HG02870 (cell line): ENCODE measurements at regions not wholly inside any gene's neighbourhood (a gene's known extent, or its start where the extent isn't known, plus 50 kb on each side); places are given as distances from the start of the nearest gene placed in this dataset.

Source experiments
- ATAC-seq: cut with Tn5 transposase; IDR thresholded peaks from one replicate; pipeline ENCODE4 v1.9.1; 2021; ENCODE audit warnings: mild to moderate bottlenecking, moderate library complexity; ENCODE audit not compliant: unreplicated experiment

DNA sequence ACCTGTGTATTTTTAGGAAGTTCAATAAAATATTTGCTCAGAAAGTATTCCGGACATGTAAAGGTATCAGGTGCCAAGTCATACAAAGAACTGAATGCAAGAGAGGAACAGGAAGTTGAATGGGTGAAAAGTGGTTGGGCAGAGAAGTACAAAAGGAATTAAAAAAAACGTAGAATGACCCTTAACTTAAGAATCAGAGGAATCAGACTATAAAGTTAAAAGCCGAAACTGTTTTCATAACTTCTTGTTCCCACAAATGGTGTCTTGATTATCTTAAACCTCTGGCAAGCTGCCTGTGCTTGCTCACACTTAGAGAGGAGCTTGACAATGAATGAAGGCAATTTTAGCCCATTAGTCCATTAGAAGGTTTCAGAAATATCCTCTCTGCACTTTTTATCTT lies 81.6 kb upstream of the HHIP start:
- no peak for ATAC-seq

GRCh38 chr4:144565527-144566195 lies 80.3 kb upstream of the HHIP start:
- ATAC-seq = peak; percentile 82

GRCh38 chr4:144572660-144573059 lies 73.3 kb upstream of the HHIP start:
- ATAC-seq = no peak

- peak; percentile 67 for ATAC-seq
These were observed 72.0 kb upstream of the HHIP start for GRCh38 chr4:144574000-144574399.

GRCh38 chr4:144574509-144574908 lies 71.4 kb upstream of the HHIP start:
- no peak for ATAC-seq

DNA sequence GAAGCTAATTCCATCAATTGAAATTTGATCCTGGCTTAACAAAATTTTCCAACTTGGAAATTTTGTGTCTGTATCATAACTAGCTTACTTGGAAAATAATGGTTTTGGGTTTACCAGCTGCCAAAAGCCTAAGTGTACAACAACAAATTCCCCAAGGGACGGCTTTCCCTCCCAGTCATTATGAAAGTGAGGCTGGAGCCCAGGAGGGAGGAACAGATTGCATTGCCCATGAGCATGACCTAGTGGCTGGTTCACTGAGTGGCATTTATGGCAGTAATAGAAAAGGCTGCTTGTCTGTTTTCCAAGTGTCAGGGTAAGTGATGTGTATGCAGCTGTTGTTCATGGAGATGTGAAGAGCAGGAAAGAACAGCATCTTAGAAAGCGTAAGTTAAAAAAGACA lies 70.8 kb upstream of the HHIP start:
- ATAC-seq = no peak

DNA sequence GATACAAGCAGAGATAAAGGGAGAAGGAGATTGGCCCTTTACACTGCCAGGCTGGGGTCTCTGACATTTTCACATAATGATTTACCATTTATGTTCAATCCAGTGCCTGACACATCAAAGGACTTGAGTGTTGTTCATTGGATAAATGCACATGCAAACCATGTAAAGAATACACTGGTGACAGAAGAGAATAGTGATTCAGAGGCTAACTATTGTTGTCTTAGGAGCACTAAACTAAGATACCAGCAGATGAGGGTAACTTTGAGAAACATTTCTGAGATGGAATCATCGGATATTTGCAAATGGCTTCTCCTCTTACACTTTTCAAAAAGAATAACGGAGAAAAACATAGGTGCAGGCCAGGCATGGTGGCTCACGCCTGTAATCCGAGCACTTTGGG lies 67.3 kb upstream of the HHIP start:
- no peak for ATAC-seq

DNA sequence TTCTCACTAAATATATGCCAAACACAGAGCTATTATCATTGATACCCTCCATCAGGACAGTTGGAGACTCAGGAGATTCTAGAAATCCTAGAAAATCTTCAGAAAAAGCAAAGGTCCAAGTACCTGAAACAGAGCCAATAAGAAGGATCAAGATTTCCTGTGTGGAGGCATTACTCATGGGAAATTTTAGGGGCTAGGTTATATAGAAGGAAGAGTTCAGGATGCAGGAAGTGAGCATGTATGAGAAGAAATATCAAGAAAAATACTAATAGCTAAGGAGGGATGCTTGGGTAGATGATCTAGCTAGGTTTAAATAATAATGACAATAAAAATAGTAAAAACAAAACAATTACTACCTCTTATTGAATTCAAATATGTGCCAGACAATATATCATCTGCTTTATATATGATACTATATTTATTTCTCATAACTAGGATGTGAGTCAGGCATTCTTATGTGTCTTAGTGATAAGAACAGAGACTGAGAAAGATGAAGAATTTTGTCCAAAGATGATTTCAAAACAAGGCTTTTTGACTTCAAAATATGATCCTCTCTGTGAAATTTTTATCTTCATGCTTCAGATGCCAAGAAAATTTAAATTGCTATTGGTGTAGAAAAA lies 66.4 kb upstream of the HHIP start:
- no peak for ATAC-seq

DNA sequence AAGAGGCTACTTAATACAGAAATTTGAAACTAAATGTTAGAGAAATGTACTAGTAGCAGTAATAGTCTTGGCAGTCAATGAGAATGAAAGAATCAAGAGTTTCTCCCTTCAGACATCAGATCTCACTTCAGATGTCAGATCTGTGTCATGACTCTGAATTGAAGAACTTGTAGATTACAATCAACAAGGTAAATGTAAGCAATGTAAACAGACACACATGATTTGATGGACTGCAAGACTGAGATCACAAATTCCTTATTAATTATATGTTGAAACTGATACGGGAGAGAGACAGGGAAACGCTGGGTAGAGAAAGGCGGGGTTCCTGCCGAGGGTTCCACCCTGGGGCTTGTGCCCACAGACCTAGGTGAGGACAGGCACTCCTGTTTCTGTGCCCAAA lies 65.5 kb upstream of the HHIP start:
- no peak for ATAC-seq

DNA sequence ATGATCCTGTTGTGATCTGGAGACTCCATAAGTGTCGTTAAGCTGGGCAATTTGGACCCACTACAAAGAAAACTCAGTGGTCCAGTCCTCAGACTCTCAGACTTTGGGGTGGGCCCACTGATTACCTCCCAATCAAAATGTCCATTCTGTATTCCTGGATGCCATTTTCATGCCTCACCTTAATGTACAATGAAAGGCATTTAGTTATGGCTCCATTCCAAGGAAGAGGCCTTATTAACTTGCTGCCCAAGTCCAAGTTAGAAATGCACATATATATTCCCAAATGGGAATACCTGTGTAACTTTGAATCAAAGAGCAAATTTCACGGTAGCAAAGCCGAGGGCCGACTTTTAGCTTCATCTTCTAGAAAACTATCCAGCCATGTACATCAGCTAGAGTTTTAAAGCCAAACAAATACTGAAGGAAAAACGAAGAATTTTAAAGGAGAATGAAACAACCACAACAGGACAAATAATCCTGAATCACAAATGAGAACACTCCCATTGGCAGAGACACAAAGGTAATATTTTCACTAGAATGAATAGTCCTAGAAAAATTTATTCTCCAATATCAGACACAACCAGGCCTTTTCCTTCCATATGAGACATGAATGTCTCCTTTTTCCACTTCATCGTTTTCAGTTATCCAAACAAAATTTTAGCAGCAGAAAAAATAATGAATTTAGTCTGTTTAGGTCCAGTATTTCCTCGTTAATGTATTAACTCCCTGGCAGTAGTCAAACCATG lies 63.7 kb upstream of the HHIP start:
- ATAC-seq = no peak

DNA sequence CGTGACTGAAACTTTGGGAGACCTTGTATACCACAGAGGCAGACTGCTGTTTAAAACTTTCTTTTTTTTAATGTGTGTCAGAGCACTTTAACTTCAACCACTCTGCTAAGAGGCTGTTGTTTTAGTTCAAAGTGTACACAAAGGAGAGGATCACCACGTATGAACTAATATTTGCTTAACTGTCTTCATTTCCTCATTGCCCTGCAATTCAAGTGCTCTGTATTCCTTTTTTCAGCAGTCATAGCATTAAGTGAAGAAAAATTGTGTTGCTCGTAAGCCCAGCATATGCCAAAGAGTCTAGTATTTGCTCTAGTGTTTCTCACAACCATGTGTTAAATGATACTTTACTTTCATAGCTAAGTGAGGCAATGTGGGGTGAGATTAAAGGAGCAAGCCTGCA lies 63.0 kb upstream of the HHIP start:
- ATAC-seq = no peak

GRCh38 chr4:144583658-144584057 lies 62.3 kb upstream of the HHIP start:
- ATAC-seq = no peak

DNA sequence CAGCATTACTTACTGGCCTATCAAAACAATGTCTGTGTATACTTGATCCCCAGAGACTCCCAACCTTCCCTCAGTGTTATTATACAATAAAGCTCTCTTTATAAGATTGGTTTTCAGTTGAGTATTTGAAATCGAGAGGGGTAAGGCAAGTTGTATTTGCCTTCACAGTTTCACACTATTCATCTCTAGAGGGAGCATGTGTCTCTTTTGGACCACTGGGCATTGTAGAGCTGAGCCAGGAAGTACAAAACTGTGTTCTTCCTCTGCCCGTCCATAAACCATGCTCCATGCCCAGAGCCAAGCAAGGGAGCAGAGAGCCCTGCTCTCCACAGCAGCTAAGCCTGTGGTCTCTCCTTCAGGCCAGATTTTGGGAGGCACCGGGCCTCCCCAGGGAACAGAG lies 61.5 kb upstream of the HHIP start:
- ATAC-seq = no peak

GRCh38 chr4:144589512-144589911 lies 56.4 kb upstream of the HHIP start:
- ATAC-seq = peak; percentile 65

- ATAC-seq = no peak
These were observed 55.9 kb upstream of the HHIP start for GRCh38 chr4:144590020-144590419.

GRCh38 chr4:144591401-144591800 lies 54.6 kb upstream of the HHIP start:
- ATAC-seq = no peak

GRCh38 chr4:144592264-144592663 lies 53.7 kb upstream of the HHIP start:
- no peak for ATAC-seq

- ATAC-seq = no peak
These were observed 51.4 kb upstream of the HHIP start for GRCh38 chr4:144594471-144594986.

DNA sequence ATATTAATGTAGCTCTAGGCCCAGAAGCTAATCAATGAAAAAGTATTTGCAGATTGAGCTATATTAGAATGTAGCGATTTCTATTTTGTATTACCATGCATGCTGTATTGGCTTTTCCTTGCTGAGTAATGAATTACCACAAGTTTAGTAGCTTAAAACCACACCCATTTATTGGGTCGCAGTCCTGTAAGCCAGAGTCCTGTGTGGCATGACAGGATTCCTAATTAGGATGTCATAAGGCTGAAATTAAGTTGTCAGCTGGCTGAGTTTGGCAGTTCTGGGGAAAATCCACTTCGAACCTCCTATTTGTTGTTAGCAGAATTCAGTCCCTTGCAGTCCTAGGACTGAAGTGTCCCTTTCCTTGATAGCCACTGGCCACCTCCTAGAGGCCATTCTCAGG lies 50.3 kb upstream of the HHIP start:
- no peak for ATAC-seq
